ENCODE measurements at regions not wholly inside any gene's neighbourhood (a gene's known extent, or its start where the extent isn't known, plus 50 kb on each side); places are given as distances from the start of the nearest gene placed in this dataset.

DNA sequence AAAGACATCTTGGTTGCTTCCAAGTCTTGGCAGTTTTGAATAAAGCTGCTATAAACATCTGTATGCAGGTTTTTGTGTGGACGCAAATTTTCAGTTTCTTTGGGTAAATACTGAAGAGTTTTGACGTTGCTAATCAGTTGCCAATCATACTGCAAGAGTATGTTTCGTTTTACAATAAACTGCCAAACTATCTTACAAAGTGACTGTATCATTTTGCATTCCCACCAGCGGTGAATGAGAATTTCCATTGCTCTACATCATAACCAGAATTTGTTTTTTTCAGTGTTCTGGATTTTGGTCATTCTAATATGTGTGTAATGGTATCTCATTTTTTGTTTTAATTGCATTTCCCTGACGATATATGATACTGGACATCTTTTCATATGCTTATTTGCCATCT, 190.8 kb upstream of the PARP11 start:
- TF ChIP-seq, protein P1, sequence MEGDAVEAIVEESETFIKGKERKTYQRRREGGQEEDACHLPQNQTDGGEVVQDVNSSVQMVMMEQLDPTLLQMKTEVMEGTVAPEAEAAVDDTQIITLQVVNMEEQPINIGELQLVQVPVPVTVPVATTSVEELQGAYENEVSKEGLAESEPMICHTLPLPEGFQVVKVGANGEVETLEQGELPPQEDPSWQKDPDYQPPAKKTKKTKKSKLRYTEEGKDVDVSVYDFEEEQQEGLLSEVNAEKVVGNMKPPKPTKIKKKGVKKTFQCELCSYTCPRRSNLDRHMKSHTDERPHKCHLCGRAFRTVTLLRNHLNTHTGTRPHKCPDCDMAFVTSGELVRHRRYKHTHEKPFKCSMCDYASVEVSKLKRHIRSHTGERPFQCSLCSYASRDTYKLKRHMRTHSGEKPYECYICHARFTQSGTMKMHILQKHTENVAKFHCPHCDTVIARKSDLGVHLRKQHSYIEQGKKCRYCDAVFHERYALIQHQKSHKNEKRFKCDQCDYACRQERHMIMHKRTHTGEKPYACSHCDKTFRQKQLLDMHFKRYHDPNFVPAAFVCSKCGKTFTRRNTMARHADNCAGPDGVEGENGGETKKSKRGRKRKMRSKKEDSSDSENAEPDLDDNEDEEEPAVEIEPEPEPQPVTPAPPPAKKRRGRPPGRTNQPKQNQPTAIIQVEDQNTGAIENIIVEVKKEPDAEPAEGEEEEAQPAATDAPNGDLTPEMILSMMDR (IDR thresholded peaks at IDR 0.05; ENCODE audit: partially characterized antibody, unreplicated experiment): no peak
- Mint-ChIP-seq H3K27ac (ENCODE audit: unreplicated experiment) (no peak overlapping the region), H3K4me1 (ENCODE audit: low read depth, unreplicated experiment) (no peaks in the 10 kb centered on the region), H3K36me3 (ENCODE audit: unreplicated experiment) (no peaks in the 10 kb centered on the region), H3K9me3 (ENCODE audit: unreplicated experiment) (no peaks in the 10 kb centered on the region), H3K27me3 (ENCODE audit: unreplicated experiment) (peaks cover 2% of the 10 kb centered on the region), H3K4me3 (ENCODE audit: unreplicated experiment) (no peak overlapping the region)
- no peak for DNase-seq

GRCh38 chr12:4059898-4060568, 186.8 kb upstream of the PARP11 start:
- no peak for DNase-seq
- H3K27ac Mint-ChIP-seq (ENCODE audit: unreplicated experiment): no peak overlapping the region
- H3K9me3 Mint-ChIP-seq (ENCODE audit: unreplicated experiment): no peaks in the 10 kb centered on the region
- H3K36me3 Mint-ChIP-seq (ENCODE audit: unreplicated experiment): peaks cover 5% of the 10 kb centered on the region
- TF ChIP-seq, protein P1 (IDR thresholded peaks at IDR 0.05; ENCODE audit: partially characterized antibody, unreplicated experiment): no peak
- H3K27me3 Mint-ChIP-seq (ENCODE audit: unreplicated experiment): peaks cover 3% of the 10 kb centered on the region
- no peaks in the 10 kb centered on the region for H3K4me1 Mint-ChIP-seq (ENCODE audit: low read depth, unreplicated experiment)
- no peak overlapping the region for H3K4me3 Mint-ChIP-seq (ENCODE audit: unreplicated experiment)

GRCh38 chr12:4056910-4057845, 184.0 kb upstream of the PARP11 start:
- Mint-ChIP-seq H3K9me3 (ENCODE audit: unreplicated experiment) (no peaks in the 10 kb centered on the region), H3K27ac (ENCODE audit: unreplicated experiment) (no peak overlapping the region), H3K27me3 (ENCODE audit: unreplicated experiment) (peaks cover 3% of the 10 kb centered on the region), H3K4me1 (ENCODE audit: low read depth, unreplicated experiment) (no peaks in the 10 kb centered on the region), H3K36me3 (ENCODE audit: unreplicated experiment) (peaks cover 5% of the 10 kb centered on the region), H3K4me3 (ENCODE audit: unreplicated experiment) (no peak overlapping the region)
- no peak for DNase-seq
- TF ChIP-seq, protein P1 (IDR thresholded peaks at IDR 0.05; ENCODE audit: partially characterized antibody, unreplicated experiment): no peak

GRCh38 chr12:4054630-4055029, 181.4 kb upstream of the PARP11 start:
- no peaks in the 10 kb centered on the region for H3K9me3 Mint-ChIP-seq (ENCODE audit: unreplicated experiment)

More at GRCh38 chr12:4054630-4055029, 181.4 kb upstream of the PARP11 start:
- Mint-ChIP-seq H3K4me1 (ENCODE audit: low read depth, unreplicated experiment) (no peaks in the 10 kb centered on the region), H3K27ac (ENCODE audit: unreplicated experiment) (no peak overlapping the region), H3K36me3 (ENCODE audit: unreplicated experiment) (peaks cover 5% of the 10 kb centered on the region), H3K4me3 (ENCODE audit: unreplicated experiment) (no peak overlapping the region), H3K27me3 (ENCODE audit: unreplicated experiment) (peaks cover 2% of the 10 kb centered on the region)
- no peak for DNase-seq
- TF ChIP-seq, protein P1 (IDR thresholded peaks at IDR 0.05; ENCODE audit: partially characterized antibody, unreplicated experiment): no peak
